ENCODE measurements at regions not wholly inside any gene's neighbourhood (a gene's known extent, or its start where the extent isn't known, plus 50 kb on each side); places are given as distances from the start of the nearest gene placed in this dataset.

- no peaks in the 10 kb centered on the region for H3K9me3 ChIP-seq (ENCODE audit: control insufficient read depth, insufficient read depth, low read length)
- Mint-ChIP-seq H3K4me1 (no peaks in the 10 kb centered on the region), H3K27ac (no peak overlapping the region), H3K9me3 (no peaks in the 10 kb centered on the region), H3K36me3 (peaks cover 10% of the 10 kb centered on the region), H3K4me3 (no peak overlapping the region), H3K27me3 (ENCODE audit: low read depth in 2 of 2) (peaks cover 9 to 13% of the 10 kb centered on the region in 2 donors)
- ATAC-seq, result peak in 1 of 3 donors; percentile 24
- no peaks in the 10 kb centered on the region for H3K36me3 ChIP-seq (ENCODE audit: control insufficient read depth, insufficient read depth, low read length)
- no peaks in the 10 kb centered on the region for H3K27me3 ChIP-seq (ENCODE audit: control insufficient read depth, insufficient read depth, low read length)
- intact Hi-C loops (cut with micrococcal nuclease), result no loop called here
- no peak overlapping the region for H3K27ac ChIP-seq (ENCODE audit: low read length)
- H3K4me3 ChIP-seq (ENCODE audit: low read length), result no peak overlapping the region
- 86% methylated on average over 4 of the region's 6 CpGs for WGBS (ENCODE audit: insufficient coverage)
- DNase-seq, result no peak
- no peaks in the 10 kb centered on the region for H3K4me1 ChIP-seq (ENCODE audit: control insufficient read depth, insufficient read depth, low read length)
- TF ChIP-seq CTCF (IDR thresholded peaks at IDR 0.05), result no peak
Measured at GRCh38 chr10:22765660-22766547, 51.5 kb upstream of the PIP4K2A start.

- Mint-ChIP-seq H3K4me3 (no peak overlapping the region), H3K4me1 (no peaks in the 10 kb centered on the region), H3K27ac (no peak overlapping the region), H3K27me3 (ENCODE audit: low read depth in 2 of 2) (peaks cover 6 to 13% of the 10 kb centered on the region in 2 donors), H3K36me3 (peaks cover 10% of the 10 kb centered on the region), H3K9me3 (no peaks in the 10 kb centered on the region)
- no peak for DNase-seq
- H3K36me3 ChIP-seq (ENCODE audit: control insufficient read depth, insufficient read depth, low read length), result no peaks in the 10 kb centered on the region
- no peak overlapping the region for H3K4me3 ChIP-seq (ENCODE audit: low read length)
- intact Hi-C loops (cut with micrococcal nuclease), result no loop called here
- no peak for ATAC-seq
- no peak for TF ChIP-seq CTCF (IDR thresholded peaks at IDR 0.05)
- WGBS (ENCODE audit: insufficient coverage), result 100% methylated on average over 1 of the region's 2 CpGs
- no peaks in the 10 kb centered on the region for H3K27me3 ChIP-seq (ENCODE audit: control insufficient read depth, insufficient read depth, low read length)
- H3K9me3 ChIP-seq (ENCODE audit: control insufficient read depth, insufficient read depth, low read length), result no peaks in the 10 kb centered on the region
- H3K4me1 ChIP-seq (ENCODE audit: control insufficient read depth, insufficient read depth, low read length), result no peaks in the 10 kb centered on the region
- no peak overlapping the region for H3K27ac ChIP-seq (ENCODE audit: low read length)
Measured at GRCh38 chr10:22764639-22765038, 50.3 kb upstream of the PIP4K2A start.
